ENCODE measurements at regions not wholly inside any gene's neighbourhood (a gene's known extent, or its start where the extent isn't known, plus 50 kb on each side); places are given as distances from the start of the nearest gene placed in this dataset.

GRCh38 chr5:164351245-164351834 is 845.9 kb downstream of the MAT2B start:
- DNase-seq (ENCODE audit: low read depth) = no peak

GRCh38 chr5:164352695-164353094 is 847.3 kb downstream of the MAT2B start:
- DNase-seq (ENCODE audit: low read depth) = no peak

GRCh38 chr5:164353155-164353554 is 847.7 kb downstream of the MAT2B start:
- DNase-seq (ENCODE audit: low read depth) = no peak

- no peak for DNase-seq (ENCODE audit: low read depth)
Measured at GRCh38 chr5:164354139-164354751, 848.8 kb downstream of the MAT2B start.

GRCh38 chr5:164355267-164355830 is 849.9 kb downstream of the MAT2B start:
- DNase-seq (ENCODE audit: low read depth) = no peak

- DNase-seq (ENCODE audit: low read depth) = no peak
Measured at GRCh38 chr5:164356790-164357189, 851.4 kb downstream of the MAT2B start.

- DNase-seq (ENCODE audit: low read depth) = no peak
Measured at GRCh38 chr5:164357395-164358033, 852.1 kb downstream of the MAT2B start.

GRCh38 chr5:164358531-164359259 is 853.3 kb downstream of the MAT2B start:
- DNase-seq (ENCODE audit: low read depth) = no peak

- DNase-seq (ENCODE audit: low read depth) = no peak
Measured at GRCh38 chr5:164359260-164360255, 854.1 kb downstream of the MAT2B start.

GRCh38 chr5:164360589-164360988 is 855.2 kb downstream of the MAT2B start:
- no peak for DNase-seq (ENCODE audit: low read depth)

- no peak for DNase-seq (ENCODE audit: low read depth)
Measured at GRCh38 chr5:164361986-164362385, 856.6 kb downstream of the MAT2B start.

- no peak for DNase-seq (ENCODE audit: low read depth)
Measured at GRCh38 chr5:164362835-164363234, 857.4 kb downstream of the MAT2B start.

GRCh38 chr5:164364237-164365208 is 859.1 kb downstream of the MAT2B start:
- no peak for DNase-seq (ENCODE audit: low read depth)

- DNase-seq (ENCODE audit: low read depth) = no peak
Measured at GRCh38 chr5:164370841-164371240, 865.4 kb downstream of the MAT2B start.

GRCh38 chr5:164372892-164373291 is 867.5 kb downstream of the MAT2B start:
- no peak for DNase-seq (ENCODE audit: low read depth)

- DNase-seq (ENCODE audit: low read depth) = no peak
Measured at GRCh38 chr5:164373876-164374275, 868.5 kb downstream of the MAT2B start.

- DNase-seq (ENCODE audit: low read depth) = no peak
Measured at GRCh38 chr5:164375051-164375450, 869.6 kb downstream of the MAT2B start.

GRCh38 chr5:164376843-164377242 is 871.4 kb downstream of the MAT2B start:
- DNase-seq (ENCODE audit: low read depth) = no peak

GRCh38 chr5:164377746-164378145 is 872.3 kb downstream of the MAT2B start:
- no peak for DNase-seq (ENCODE audit: low read depth)

GRCh38 chr5:164383662-164384061 is 878.2 kb downstream of the MAT2B start:
- DNase-seq (ENCODE audit: low read depth) = no peak
